ENCODE measurements at regions not wholly inside any gene's neighbourhood (a gene's known extent, or its start where the extent isn't known, plus 50 kb on each side); places are given as distances from the start of the nearest gene placed in this dataset.

- H3K27ac Mint-ChIP-seq = peak overlapping the region in 2 of 3 experiments; percentile 93
- TF ChIP-seq CTCF (IDR thresholded peaks at IDR 0.05; ENCODE audit: unreplicated experiment in 3 of 3) = no peak
- peak overlapping the region in 2 of 3 experiments; percentile 38 to 70 for H3K4me3 Mint-ChIP-seq
- H3K9me3 Mint-ChIP-seq = no peaks in the 10 kb centered on the region
- no peaks in the 10 kb centered on the region for H3K36me3 Mint-ChIP-seq (ENCODE audit: low read depth)
- H3K4me1 Mint-ChIP-seq = peaks cover 40% of the 10 kb centered on the region
- H3K27me3 Mint-ChIP-seq (ENCODE audit: low read depth) = peaks cover 4% of the 10 kb centered on the region
Observed at GRCh38 chr14:101233808-101234207, 327.5 kb upstream of the DIO3 start.

DNA sequence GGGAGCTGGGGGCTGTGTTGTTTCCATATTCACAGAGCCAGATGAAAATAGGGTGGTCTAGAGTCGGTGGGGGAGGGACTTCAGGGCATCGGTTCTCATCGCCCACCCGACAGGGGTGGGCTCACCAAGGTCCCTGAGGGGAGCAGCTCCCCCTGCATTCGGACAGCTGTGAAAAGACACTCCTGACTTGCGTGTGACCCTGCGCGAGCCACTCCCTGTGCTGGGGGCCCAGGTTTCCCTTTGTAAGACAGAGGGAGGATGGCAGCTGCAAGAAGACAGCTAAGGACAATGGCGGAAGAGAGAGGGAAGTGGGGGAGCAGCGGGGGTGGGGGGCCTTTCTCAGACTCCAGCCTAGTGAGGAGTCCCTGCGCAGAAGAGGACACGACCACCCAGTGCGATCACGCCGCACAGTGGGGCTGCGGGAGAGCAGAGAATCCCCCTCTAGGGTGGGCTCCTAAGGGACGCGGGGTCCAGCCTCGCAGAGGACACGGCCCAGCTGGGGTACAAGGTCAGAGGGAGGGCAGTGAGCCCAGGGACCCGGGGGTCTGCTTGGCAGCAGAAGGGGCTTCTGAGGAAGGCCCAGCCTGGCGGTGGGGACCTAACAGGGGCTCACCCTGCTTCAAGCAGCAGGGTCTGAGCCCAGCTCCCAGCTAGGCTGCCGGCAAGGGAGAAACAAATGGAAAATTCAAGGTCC, 326.9 kb upstream of the DIO3 start:
- no peaks in the 10 kb centered on the region for H3K9me3 Mint-ChIP-seq
- TF ChIP-seq CTCF (IDR thresholded peaks at IDR 0.05; ENCODE audit: unreplicated experiment in 3 of 3) = no peak
- H3K36me3 Mint-ChIP-seq (ENCODE audit: low read depth) = no peaks in the 10 kb centered on the region
- peaks cover 7% of the 10 kb centered on the region for H3K27me3 Mint-ChIP-seq (ENCODE audit: low read depth)
- peak overlapping the region; percentile 33 to 93 (median 93) for H3K27ac Mint-ChIP-seq
- H3K4me1 Mint-ChIP-seq = peaks cover 36% of the 10 kb centered on the region
- H3K4me3 Mint-ChIP-seq = peak overlapping the region in 2 of 3 experiments; percentile 38 to 75

DNA sequence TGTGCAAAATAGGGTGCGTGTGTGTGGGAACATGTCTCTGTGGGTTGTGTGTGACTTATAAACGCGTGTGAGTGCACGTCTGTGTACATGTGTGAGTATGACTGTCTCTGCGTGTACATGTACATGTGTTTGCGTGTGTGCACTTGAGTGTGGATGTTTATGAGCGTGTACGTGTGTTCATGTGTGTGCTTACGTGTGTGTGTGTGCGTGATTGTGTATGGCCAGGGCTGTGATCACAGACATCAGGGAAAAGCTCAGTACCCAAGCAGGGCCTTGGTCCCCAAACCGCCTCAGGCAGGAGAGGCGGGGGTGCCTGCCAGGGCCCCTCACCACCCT, 326.3 kb upstream of the DIO3 start:
- Mint-ChIP-seq H3K27ac (peak overlapping the region; percentile 24 to 93 (median 87)), H3K36me3 (ENCODE audit: low read depth) (no peaks in the 10 kb centered on the region), H3K27me3 (ENCODE audit: low read depth) (peaks cover 9% of the 10 kb centered on the region), H3K4me1 (peaks cover 40% of the 10 kb centered on the region), H3K9me3 (peaks cover 2% of the 10 kb centered on the region), H3K4me3 (peak overlapping the region in 2 of 3 experiments; percentile 36 to 75)
- TF ChIP-seq CTCF (IDR thresholded peaks at IDR 0.05; ENCODE audit: unreplicated experiment in 3 of 3) = no peak

- peaks cover 9% of the 10 kb centered on the region for H3K27me3 Mint-ChIP-seq (ENCODE audit: low read depth)
- no peak overlapping the region for H3K4me3 Mint-ChIP-seq
- peaks cover 2% of the 10 kb centered on the region for H3K9me3 Mint-ChIP-seq
- peaks cover 37% of the 10 kb centered on the region for H3K4me1 Mint-ChIP-seq
- H3K27ac Mint-ChIP-seq = peak overlapping the region in 2 of 3 experiments; percentile 74 to 93
- no peaks in the 10 kb centered on the region for H3K36me3 Mint-ChIP-seq (ENCODE audit: low read depth)
- TF ChIP-seq CTCF (IDR thresholded peaks at IDR 0.05; ENCODE audit: unreplicated experiment in 3 of 3) = peak; percentile 74 to 84 (median 78)
Observed at GRCh38 chr14:101235335-101236103, 325.8 kb upstream of the DIO3 start.

GRCh38 chr14:101236496-101237251, 324.6 kb upstream of the DIO3 start:
- peaks cover 37% of the 10 kb centered on the region for H3K4me1 Mint-ChIP-seq
- TF ChIP-seq CTCF (IDR thresholded peaks at IDR 0.05; ENCODE audit: unreplicated experiment in 3 of 3) = no peak
- no peaks in the 10 kb centered on the region for H3K36me3 Mint-ChIP-seq (ENCODE audit: low read depth)
- H3K27me3 Mint-ChIP-seq (ENCODE audit: low read depth) = peaks cover 9% of the 10 kb centered on the region
- peaks cover 2% of the 10 kb centered on the region for H3K9me3 Mint-ChIP-seq
- H3K4me3 Mint-ChIP-seq = no peak overlapping the region
- H3K27ac Mint-ChIP-seq = peak overlapping the region in 2 of 3 experiments; percentile 54 to 74

All from nephron (organoid).